GM12878 (cell line): ENCODE measurements at regions not wholly inside any gene's neighbourhood (a gene's known extent, or its start where the extent isn't known, plus 50 kb on each side); places are given as distances from the start of the nearest gene placed in this dataset.

Experiments
- JUND ChIP-seq: IDR thresholded peaks from 2 replicates; pipeline ENCODE4 v1.6.1; 2012; ENCODE audit warnings: low read depth, mild to moderate bottlenecking, low read length, improper control_type of control experiment, moderate library complexity
- ZZZ3 ChIP-seq: IDR thresholded peaks from 2 replicates; pipeline ENCODE4 v1.6.1; 2011; ENCODE audit warnings: low read depth; ENCODE audit not compliant: control insufficient read depth, insufficient read length

- no peak for TF ChIP-seq ZZZ3
- no peak for TF ChIP-seq JUND
These were observed 222.9 kb downstream of the KLF5 start for GRCh38 chr13:73281746-73282145.
